ENCODE measurements at regions not wholly inside any gene's neighbourhood (a gene's known extent, or its start where the extent isn't known, plus 50 kb on each side); places are given as distances from the start of the nearest gene placed in this dataset.

DNA sequence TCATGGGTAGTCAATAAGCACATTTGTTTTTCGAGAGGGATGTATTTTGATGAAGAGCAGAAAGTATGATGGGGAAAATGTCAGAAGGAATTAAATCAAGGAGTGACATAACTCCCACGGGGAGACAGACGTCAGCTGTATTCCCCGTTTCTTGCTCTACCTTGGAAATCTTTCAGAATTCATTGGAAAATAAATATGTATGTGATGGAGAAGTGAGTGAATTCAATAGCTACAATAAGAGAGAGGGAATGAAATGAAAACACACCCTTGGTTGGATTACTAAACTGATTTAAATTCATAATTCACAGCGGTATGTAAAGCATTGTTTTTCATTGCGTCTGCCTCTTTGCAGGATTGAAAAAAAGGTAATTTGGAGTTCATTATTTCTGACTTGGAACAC lies 209.7 kb upstream of the KLF4 start:
- TF ChIP-seq, protein P1, sequence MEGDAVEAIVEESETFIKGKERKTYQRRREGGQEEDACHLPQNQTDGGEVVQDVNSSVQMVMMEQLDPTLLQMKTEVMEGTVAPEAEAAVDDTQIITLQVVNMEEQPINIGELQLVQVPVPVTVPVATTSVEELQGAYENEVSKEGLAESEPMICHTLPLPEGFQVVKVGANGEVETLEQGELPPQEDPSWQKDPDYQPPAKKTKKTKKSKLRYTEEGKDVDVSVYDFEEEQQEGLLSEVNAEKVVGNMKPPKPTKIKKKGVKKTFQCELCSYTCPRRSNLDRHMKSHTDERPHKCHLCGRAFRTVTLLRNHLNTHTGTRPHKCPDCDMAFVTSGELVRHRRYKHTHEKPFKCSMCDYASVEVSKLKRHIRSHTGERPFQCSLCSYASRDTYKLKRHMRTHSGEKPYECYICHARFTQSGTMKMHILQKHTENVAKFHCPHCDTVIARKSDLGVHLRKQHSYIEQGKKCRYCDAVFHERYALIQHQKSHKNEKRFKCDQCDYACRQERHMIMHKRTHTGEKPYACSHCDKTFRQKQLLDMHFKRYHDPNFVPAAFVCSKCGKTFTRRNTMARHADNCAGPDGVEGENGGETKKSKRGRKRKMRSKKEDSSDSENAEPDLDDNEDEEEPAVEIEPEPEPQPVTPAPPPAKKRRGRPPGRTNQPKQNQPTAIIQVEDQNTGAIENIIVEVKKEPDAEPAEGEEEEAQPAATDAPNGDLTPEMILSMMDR (IDR thresholded peaks at IDR 0.05; ENCODE audit: unreplicated experiment): no peak
- H3K27ac Mint-ChIP-seq: no peak overlapping the region
- no peaks in the 10 kb centered on the region for H3K9me3 Mint-ChIP-seq (ENCODE audit: low read depth)
- H3K4me1 Mint-ChIP-seq (ENCODE audit: low read depth): no peaks in the 10 kb centered on the region
- DNase-seq (ENCODE audit: low spot score, unreplicated experiment): no peak
- H3K36me3 Mint-ChIP-seq (ENCODE audit: insufficient read depth): no peaks in the 10 kb centered on the region
- peaks cover 84% of the 10 kb centered on the region for H3K27me3 Mint-ChIP-seq
- H3K4me3 Mint-ChIP-seq (ENCODE audit: low read depth): no peak overlapping the region

DNA sequence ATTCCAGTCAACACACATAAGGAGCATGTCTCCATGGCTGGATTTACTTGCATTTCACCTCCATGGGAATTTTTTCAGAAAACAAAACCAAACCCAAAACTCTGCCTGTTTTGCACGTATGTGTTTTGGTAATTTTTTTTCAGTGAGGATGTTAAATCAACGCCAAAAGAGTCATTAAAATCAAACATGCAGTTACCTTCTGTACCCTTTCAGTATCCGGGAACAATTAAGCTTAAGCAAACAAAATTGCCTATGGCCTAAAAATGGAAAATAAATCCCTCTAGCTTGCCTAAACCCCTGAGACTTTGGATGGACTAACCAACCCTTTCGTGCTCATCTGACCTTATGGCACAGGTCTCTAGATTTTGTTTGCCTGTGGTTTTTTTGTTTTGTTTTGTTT lies 209.2 kb upstream of the KLF4 start:
- TF ChIP-seq, protein P1 (IDR thresholded peaks at IDR 0.05; ENCODE audit: unreplicated experiment): no peak
- H3K27me3 Mint-ChIP-seq: peaks cover 88% of the 10 kb centered on the region
- H3K4me1 Mint-ChIP-seq (ENCODE audit: low read depth): no peaks in the 10 kb centered on the region
- H3K4me3 Mint-ChIP-seq (ENCODE audit: low read depth): no peak overlapping the region
- no peaks in the 10 kb centered on the region for H3K36me3 Mint-ChIP-seq (ENCODE audit: insufficient read depth)
- no peaks in the 10 kb centered on the region for H3K9me3 Mint-ChIP-seq (ENCODE audit: low read depth)
- DNase-seq (ENCODE audit: low spot score, unreplicated experiment): no peak
- H3K27ac Mint-ChIP-seq: no peak overlapping the region

DNA sequence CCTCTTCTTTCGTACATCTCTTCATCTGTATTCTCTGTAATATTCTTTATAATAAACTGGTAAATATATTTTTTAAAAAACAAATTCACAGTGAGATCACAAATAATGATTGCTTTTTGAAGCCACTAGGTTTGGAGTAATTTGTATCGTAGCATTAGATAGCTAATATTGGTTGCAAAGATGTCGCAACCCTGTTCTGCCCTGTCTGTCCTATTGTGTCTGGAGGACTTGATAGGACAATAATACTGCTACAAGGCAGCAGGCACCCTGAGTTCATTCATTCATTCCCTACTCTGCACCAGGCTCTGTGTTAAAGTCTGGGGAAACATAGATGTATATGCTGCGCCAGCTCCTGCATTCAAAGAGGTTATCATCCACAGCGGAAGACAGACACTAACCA lies 206.7 kb upstream of the KLF4 start:
- Mint-ChIP-seq H3K27me3 (peaks cover 87% of the 10 kb centered on the region), H3K27ac (no peak overlapping the region), H3K4me3 (ENCODE audit: low read depth) (no peak overlapping the region), H3K4me1 (ENCODE audit: low read depth) (no peaks in the 10 kb centered on the region), H3K36me3 (ENCODE audit: insufficient read depth) (no peaks in the 10 kb centered on the region), H3K9me3 (ENCODE audit: low read depth) (no peaks in the 10 kb centered on the region)
- no peak for DNase-seq (ENCODE audit: low spot score, unreplicated experiment)
- TF ChIP-seq, protein P1 (IDR thresholded peaks at IDR 0.05; ENCODE audit: unreplicated experiment): no peak

DNA sequence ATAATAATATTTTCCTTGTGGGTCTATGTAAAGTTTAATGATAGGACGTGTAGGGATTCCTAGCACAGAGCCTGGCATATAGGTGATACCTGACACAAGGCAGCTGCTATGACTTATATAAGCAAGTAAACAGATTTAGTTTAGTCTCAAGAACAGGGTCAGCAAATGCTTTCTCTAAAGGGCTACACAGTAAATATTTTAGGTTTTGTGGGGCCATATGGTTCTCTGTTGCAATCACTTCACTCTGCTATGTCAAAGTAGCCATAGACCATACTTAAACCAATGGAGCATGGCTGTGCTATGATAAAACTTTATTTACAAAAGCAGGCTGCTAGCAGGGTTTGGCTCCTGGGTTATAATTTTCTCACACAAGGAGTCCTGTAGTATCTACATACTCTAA lies 204.8 kb upstream of the KLF4 start:
- no peak overlapping the region for H3K27ac Mint-ChIP-seq
- TF ChIP-seq, protein P1 (IDR thresholded peaks at IDR 0.05; ENCODE audit: unreplicated experiment): no peak
- peaks cover 86% of the 10 kb centered on the region for H3K27me3 Mint-ChIP-seq
- peaks cover 3% of the 10 kb centered on the region for H3K9me3 Mint-ChIP-seq (ENCODE audit: low read depth)
- no peak for DNase-seq (ENCODE audit: low spot score, unreplicated experiment)
- H3K4me3 Mint-ChIP-seq (ENCODE audit: low read depth): no peak overlapping the region
- H3K36me3 Mint-ChIP-seq (ENCODE audit: insufficient read depth): no peaks in the 10 kb centered on the region
- no peaks in the 10 kb centered on the region for H3K4me1 Mint-ChIP-seq (ENCODE audit: low read depth)

DNA sequence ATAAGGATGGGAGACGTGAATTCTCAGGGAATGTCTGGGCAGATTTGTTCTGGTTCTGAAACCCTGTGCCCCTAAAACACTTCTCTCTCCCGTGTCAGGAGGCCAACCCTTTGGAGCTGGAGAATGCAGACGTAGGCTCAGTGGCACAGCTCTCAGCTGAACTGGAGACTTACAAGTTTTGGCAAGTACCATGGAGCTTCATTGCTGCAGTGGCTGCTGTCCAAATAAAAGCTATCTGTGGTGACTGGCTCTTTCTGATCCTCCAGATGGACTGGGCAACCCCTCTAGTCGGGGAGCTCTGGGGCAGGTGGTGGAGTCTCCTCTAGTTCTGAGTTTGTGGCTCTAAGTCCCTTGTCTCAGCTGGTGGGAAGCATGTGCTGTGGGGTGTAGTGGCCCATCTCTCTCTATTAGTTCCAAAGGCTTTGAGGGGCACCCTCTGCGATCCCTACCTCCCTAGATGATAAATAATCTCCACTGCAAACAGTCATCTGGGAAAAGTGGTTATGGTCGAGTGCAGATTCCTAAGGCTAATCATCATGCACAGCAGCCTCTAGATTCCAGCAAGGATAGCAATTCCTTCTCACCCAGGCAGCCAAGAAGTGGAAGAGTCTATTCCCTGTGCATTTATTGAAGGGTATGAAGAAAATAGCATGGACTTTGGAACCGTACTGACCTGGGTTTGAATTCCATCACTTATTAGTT lies 204.2 kb upstream of the KLF4 start:
- Mint-ChIP-seq H3K36me3 (ENCODE audit: insufficient read depth) (no peaks in the 10 kb centered on the region), H3K9me3 (ENCODE audit: low read depth) (peaks cover 7% of the 10 kb centered on the region), H3K4me3 (ENCODE audit: low read depth) (no peak overlapping the region), H3K4me1 (ENCODE audit: low read depth) (no peaks in the 10 kb centered on the region), H3K27ac (no peak overlapping the region), H3K27me3 (peaks cover 80% of the 10 kb centered on the region)
- TF ChIP-seq, protein P1 (IDR thresholded peaks at IDR 0.05; ENCODE audit: unreplicated experiment): no peak
- DNase-seq (ENCODE audit: low spot score, unreplicated experiment): no peak
